ENCODE measurements at regions not wholly inside any gene's neighbourhood (a gene's known extent, or its start where the extent isn't known, plus 50 kb on each side); places are given as distances from the start of the nearest gene placed in this dataset.
"Not testable (repeated sequence)": the region's sequence is repeated elsewhere in the genome, so short reads cannot be mapped to it uniquely, and the experiment has no call there.

GRCh38 chr1:29406814-29407213 lies 170.5 kb downstream of the PTPRU start:
- no peak for DNase-seq (ENCODE audit: low read depth)

GRCh38 chr1:29400203-29400602 lies 163.9 kb downstream of the PTPRU start:
- not testable (repeated sequence) for DNase-seq (ENCODE audit: low read depth)

- DNase-seq (ENCODE audit: low read depth), result no peak
These were observed 163.1 kb downstream of the PTPRU start for GRCh38 chr1:29399465-29399864.

- peak; percentile 26 for DNase-seq (ENCODE audit: low read depth)
These were observed 162.1 kb downstream of the PTPRU start for GRCh38 chr1:29398431-29398830.

- no peak for DNase-seq (ENCODE audit: low read depth)
These were observed 161.7 kb downstream of the PTPRU start for GRCh38 chr1:29397981-29398380.

- no peak for DNase-seq (ENCODE audit: low read depth)
These were observed 160.9 kb downstream of the PTPRU start for GRCh38 chr1:29397256-29397590.

- no peak for DNase-seq (ENCODE audit: low read depth)
These were observed 160.3 kb downstream of the PTPRU start for GRCh38 chr1:29396438-29397255.

GRCh38 chr1:29395736-29396437 lies 159.6 kb downstream of the PTPRU start:
- peak; percentile 13 for DNase-seq (ENCODE audit: low read depth)

- DNase-seq (ENCODE audit: low read depth), result no peak
These were observed 158.4 kb downstream of the PTPRU start for GRCh38 chr1:29394521-29395225.

- no peak for DNase-seq (ENCODE audit: low read depth)
These were observed 157.1 kb downstream of the PTPRU start for GRCh38 chr1:29393451-29393826.

GRCh38 chr1:29392486-29393450 lies 156.4 kb downstream of the PTPRU start:
- no peak for DNase-seq (ENCODE audit: low read depth)

- no peak for DNase-seq (ENCODE audit: low read depth)
These were observed 155.7 kb downstream of the PTPRU start for GRCh38 chr1:29392036-29392435.

GRCh38 chr1:29391362-29391880 lies 155.1 kb downstream of the PTPRU start:
- no peak for DNase-seq (ENCODE audit: low read depth)

GRCh38 chr1:29390491-29391361 lies 154.4 kb downstream of the PTPRU start:
- no peak for DNase-seq (ENCODE audit: low read depth)

- no peak for DNase-seq (ENCODE audit: low read depth)
These were observed 153.8 kb downstream of the PTPRU start for GRCh38 chr1:29390075-29390474.

GRCh38 chr1:29389533-29390041 lies 153.3 kb downstream of the PTPRU start:
- no peak for DNase-seq (ENCODE audit: low read depth)

GRCh38 chr1:29388884-29389283 lies 152.6 kb downstream of the PTPRU start:
- no peak for DNase-seq (ENCODE audit: low read depth)

GRCh38 chr1:29388170-29388569 lies 151.8 kb downstream of the PTPRU start:
- no peak for DNase-seq (ENCODE audit: low read depth)

GRCh38 chr1:29387210-29387609 lies 150.9 kb downstream of the PTPRU start:
- no peak for DNase-seq (ENCODE audit: low read depth)

- not testable (repeated sequence) for DNase-seq (ENCODE audit: low read depth)
These were observed 150.1 kb downstream of the PTPRU start for GRCh38 chr1:29386453-29386852.

Measured in LHCN-M2 (cell line).